ENCODE measurements at regions not wholly inside any gene's neighbourhood (a gene's known extent, or its start where the extent isn't known, plus 50 kb on each side); places are given as distances from the start of the nearest gene placed in this dataset.

DNA sequence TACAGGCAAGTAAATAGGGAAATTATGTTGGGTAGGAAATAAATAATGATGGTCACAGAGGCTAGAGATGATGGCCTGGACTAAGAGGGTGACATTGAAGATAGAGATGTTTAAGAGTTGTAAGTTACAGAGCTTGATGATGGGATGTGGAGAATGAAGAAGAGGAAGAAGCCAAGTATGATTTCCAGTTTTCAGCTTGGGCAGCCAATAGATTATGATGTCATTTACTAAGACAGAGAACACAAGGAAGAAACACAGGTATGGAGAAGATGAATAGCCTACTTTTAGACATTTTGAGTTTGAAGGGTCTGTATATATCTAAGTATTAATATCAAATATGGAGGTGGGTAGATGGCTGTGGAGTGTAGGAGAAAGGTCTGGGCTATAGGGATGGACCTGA is 56.0 kb upstream of the PRELP start:
- TF ChIP-seq, protein P1, sequence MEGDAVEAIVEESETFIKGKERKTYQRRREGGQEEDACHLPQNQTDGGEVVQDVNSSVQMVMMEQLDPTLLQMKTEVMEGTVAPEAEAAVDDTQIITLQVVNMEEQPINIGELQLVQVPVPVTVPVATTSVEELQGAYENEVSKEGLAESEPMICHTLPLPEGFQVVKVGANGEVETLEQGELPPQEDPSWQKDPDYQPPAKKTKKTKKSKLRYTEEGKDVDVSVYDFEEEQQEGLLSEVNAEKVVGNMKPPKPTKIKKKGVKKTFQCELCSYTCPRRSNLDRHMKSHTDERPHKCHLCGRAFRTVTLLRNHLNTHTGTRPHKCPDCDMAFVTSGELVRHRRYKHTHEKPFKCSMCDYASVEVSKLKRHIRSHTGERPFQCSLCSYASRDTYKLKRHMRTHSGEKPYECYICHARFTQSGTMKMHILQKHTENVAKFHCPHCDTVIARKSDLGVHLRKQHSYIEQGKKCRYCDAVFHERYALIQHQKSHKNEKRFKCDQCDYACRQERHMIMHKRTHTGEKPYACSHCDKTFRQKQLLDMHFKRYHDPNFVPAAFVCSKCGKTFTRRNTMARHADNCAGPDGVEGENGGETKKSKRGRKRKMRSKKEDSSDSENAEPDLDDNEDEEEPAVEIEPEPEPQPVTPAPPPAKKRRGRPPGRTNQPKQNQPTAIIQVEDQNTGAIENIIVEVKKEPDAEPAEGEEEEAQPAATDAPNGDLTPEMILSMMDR (IDR thresholded peaks at IDR 0.05), result no peak
- TF ChIP-seq POLR2A (IDR thresholded peaks at IDR 0.05), result no peak
